ENCODE measurements at regions not wholly inside any gene's neighbourhood (a gene's known extent, or its start where the extent isn't known, plus 50 kb on each side); places are given as distances from the start of the nearest gene placed in this dataset.
"Not testable (repeated sequence)": the region's sequence is repeated elsewhere in the genome, so short reads cannot be mapped to it uniquely, and the experiment has no call there.

DNA sequence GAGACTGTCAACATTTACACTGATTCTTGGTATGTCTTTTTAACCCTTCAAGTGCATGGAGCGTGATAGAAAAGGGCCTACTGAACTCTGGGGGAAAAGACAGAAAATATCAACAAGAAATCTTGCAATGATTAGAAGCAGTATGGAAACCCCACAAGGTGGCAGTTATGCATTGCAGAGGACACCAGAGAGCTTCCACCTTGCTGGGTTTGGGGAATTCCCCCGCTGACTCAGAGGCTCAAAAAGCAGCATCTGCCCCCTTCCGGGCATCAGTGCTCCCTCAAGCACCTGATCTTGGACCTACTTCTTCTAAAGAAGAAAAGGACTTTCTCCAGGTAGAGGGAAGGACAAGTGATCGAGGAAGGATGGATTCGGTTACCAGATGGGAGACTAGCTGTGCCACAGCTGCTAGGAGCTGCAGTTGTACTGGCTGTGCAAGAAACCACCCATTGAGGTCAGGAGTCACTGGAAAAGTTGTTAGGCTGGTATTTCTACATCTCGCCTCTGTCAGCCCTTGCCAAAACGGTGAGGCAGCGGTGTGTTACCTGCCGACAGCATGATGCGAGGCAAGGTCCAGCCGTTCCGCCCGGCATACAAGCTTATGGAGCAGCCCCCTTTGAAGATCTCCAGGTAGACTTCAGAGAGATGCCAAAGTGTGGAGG is 102.8 kb upstream of the OSBPL11 start:
- not testable (repeated sequence) for DNase-seq

DNA sequence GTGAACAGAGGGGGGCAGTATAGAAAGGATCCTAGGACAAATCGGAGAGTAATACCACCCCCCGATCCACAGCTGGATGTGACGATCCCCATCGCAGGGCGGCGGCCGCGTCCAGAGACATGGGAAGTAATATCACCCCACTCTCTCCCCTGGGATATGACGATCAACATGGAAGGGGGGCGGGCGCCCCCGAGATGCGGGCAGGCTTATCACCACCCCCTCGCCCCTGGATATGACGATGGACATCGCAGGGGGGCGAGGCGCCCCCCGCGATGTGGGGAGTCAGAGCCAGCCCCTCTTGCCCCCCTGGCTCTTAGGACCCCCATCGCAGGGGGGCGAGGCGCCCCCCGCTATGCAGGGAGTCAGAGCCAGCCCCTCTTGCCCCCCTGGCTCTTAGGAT is 120.4 kb upstream of the OSBPL11 start:
- no peak for DNase-seq

DNA sequence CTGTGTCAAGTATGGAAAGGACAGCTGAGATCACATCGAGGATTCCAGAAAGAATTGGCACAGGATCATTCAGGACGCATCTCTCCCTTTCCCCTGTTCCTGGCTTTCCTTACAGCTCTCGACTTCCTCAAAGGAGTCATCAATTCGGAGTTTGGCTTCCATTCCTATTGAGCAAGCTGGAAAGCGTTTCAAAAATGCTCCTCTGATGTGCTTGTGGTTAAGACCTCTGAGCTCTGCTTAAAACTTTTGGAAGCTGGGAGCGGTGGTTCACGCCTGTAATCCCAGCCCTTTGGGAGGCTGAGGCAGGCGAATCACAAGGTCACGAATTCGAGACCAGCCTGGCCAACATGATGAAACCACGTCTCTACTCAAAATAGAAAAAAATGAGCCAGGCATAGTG is 136.9 kb upstream of the OSBPL11 start:
- peak; percentile 0 for DNase-seq

DNA sequence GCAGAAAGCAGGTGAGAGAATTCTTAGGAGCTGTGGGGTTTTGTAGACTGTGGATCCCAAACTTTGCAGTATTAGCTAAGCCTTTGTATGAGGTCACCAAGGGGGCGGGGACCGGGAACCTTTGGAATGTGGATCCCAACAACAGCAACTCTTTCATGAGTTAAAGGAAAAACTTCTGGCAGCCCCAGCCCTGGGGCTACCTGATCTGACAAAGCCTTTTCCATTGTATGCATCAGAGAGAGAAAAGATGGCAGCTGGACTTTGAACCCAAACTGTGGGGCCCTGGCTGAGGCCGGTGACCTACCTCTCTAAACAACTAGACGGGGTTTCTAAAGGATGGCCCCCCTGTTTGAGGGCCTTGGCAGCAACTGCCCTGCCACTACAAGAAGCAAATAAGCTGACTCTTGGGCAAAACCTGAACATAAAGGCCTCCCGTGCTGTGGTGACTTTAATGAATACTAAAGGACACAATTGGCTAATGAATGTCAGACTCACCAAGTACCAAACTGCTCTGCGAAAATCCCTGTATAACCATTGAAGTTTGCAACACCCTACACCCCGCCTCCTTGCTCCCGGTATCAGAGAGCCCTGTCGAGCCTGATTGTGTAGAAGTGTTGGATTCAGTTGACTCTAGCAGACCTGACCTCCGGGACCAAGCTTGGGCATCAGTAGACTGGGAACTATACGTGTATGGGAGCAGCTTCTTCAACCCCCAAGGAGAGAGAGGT is 146.9 kb upstream of the OSBPL11 start:
- not testable (repeated sequence) for DNase-seq

DNA sequence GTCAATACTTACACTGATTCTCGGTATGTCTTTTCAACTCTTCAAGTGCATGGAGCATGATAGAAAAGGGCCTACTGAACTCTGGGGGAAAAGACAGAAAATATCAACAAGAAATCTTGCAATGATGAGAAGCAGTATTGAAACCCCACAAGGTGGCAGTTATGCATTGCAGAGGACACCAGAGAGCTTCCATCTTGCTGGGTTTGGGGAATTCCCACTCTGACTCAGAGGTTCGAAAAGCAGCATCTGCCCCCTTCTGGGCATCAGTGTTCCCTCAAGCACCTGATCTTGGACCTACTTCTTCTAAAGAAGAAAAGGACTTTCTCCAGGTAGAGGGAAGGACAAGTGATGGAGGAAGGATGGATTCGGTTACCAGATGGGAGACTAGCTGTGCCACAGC is 147.5 kb upstream of the OSBPL11 start:
- DNase-seq, result peak; percentile 5

DNA sequence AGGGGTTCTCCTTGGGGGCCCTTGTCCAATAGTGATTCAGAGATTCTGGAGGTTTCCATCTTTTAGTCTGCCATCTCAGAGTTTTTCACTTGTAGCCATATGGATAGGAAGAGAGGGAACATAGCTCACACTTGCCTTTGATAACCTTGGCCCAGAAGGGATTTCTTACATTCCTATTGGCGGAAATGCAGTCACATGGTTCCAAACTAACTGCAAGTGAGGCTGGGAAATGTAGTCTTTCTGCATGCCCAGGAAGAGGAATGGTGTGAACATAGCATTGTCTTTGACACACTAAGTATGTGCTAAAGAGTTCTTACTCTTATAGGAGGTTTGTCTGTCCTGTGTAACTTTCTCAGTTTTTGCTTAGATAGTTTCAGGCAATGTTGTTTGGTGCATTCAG is 161.8 kb upstream of the OSBPL11 start:
- DNase-seq, result not testable (repeated sequence)

DNA sequence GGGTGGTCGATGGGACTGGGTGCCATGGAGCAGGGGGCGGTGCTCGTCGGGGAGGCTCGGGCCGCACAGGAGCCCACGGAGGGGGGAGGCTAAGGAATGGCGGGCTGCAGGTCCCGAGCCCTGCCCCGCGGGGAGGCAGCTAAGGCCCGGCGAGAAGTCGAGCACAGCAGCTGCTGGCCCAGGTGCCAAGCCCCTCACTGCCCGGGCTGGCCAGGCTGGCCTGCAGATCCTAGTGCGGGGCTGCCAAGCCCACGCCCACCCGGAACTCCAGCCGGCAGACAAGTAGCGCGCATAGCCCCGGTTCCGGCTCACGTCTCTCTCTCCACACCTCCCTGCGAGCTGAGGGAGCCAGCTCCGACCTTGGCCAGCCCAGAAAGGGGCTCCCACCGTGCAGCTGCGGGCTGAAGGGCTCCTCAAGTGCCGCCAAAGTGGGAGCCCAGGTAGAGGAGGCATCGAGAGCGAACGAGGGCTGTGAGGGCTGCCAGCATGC is 163.4 kb upstream of the OSBPL11 start:
- DNase-seq, result not testable (repeated sequence)

DNA sequence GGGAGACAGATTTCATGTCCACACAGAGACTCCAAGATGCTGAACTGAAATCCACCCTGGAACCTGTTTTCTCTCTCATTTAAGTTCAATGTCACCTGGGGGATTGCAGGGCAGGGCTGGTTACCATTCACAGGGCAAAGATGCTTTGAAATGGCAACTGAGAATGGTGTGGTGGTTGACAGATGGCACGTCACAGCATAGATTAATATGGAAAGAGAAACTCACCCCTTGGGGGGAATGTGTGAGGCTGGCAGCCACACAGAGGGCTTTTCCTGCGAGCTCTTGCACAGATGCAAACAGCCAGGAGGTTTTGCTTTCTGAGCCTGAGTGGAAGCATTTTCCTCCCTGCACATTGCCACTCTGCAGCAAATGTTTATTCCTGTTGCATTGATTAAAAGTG is 167.3 kb upstream of the OSBPL11 start:
- DNase-seq, result not testable (repeated sequence)

DNA sequence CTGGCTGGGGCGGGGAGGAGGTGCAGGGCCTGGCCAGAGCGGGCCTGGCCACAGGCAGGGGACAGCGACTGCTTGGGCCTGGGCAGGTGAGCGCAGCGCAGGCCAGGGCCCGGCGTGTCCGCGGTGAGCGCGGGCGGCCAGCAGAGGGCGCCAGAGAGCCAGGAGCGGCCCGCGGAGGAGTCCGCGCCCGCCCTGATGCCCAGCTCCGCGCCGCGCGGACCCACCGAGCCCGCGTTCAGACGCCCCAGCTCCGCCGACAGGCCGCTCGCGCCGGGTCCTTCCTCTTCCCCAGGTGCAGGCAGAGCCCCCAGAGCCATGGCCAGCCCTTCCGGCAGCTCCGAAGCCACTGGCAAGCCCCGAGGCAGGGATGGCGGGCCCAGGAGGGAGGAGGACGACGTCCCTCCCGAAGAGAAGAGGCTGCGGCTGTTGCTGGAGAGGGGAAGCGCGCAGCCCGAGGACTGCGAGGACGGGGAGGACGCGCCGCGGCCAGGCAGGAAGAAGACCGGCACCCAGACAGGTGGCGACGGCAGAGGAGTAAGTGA is 171.1 kb upstream of the OSBPL11 start:
- peak; percentile 64 for DNase-seq

DNA sequence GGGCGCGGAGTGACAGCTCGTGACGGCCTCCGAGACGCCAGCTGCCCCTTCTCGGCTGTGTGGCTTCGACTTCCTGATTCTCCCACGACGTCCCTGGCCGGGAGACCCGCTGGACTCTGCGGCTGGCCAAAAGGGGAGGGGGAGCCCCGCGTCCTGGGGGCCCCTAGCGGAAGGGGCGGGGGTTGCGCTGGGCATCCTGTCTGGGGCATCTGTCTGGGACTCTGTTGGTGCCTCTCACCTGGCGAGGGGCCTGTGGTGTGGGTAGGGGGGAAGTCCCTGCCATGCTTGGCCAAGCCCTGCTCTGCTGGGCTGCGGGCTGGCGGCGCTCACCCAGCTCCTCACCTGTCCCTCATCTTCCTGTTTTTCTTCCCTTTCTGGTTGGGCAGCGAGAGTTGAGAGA is 171.6 kb upstream of the OSBPL11 start:
- DNase-seq, result not testable (repeated sequence)

DNA sequence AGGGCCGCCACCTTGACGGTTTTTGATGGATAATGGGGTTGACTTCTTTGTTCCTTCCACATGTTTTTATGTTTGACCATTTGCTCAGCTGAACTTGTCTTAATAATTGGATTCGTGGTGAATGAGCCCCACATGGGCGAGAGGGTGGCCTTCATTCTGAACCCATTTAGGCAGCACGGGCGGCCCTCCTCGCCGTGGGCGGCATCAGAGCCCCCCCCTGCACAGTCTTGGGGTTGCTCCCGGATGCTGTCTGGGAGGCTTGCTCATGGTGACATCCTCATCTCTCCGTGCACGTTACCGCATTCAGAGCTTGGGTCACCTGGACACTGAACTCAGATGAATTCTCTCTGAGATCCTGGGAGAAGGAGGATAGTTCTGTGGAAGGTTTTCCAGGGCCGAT is 172.3 kb upstream of the OSBPL11 start:
- DNase-seq, result no peak

DNA sequence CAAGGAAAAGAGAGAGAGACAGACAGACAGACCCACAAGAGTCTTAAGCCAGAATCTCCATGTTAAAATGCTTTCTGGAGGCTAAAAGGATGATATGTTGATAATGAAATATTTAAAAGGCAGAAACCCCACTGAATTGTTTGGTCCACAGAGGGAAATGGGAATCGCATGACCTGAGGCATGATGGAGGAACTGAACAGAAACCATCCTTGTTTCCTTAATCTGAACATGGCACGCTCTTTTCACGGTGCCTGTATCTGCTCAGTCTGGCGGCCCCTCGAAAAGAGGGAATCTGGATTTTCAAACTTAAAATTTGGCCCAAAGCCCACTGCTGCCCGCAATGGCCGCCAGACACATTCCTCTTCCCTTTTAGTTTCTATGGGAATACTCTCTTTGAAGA is 173.5 kb upstream of the OSBPL11 start:
- not testable (repeated sequence) for DNase-seq

DNA sequence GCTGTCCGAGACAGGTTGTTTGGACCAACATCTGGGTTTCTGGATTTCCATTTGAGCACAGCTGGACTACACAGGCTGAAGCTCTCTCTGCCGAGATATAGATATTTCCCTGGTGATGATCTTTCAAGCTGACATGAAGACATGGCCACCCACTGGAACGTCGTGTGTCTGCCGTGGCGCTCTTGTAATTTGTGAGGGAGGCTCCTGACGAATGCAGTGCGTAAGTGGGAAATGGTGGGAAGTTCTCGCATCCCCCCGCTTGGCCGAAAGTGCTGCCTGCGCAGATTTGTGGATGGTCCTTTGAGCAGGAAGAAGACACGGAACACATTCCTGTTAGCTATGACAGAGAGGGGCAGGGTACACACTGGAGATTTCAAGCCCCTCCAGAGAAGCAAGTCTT is 176.2 kb upstream of the OSBPL11 start:
- not testable (repeated sequence) for DNase-seq

DNA sequence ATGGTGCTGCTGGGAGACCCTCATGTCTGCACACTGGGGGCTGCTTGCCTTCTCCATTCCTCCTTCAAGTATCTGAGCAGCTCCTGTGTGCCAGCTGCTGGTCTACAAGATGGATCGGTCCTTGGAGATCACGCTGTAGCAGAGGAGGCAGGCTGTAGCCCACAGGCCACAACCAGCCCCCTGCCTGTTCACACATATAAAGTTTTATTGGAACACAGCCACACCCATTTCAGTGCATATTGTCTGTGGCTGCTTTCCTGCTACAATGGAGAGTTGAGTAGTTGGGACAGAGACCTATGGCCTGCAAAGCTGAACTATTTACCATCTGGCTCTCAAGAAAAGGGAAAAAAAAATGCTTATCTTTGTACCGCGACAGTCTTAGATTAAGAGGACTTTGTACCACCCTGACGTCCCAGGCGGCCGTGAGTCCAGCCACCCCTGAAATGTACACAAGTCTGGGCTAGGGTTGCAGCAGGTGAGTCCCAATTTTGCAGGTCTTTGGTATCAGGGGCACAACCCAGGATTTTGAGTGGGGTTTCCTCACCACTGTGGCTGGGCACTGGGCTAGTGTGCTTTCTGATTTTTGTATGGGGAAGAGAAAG is 179.2 kb upstream of the OSBPL11 start:
- DNase-seq, result not testable (repeated sequence)

DNA sequence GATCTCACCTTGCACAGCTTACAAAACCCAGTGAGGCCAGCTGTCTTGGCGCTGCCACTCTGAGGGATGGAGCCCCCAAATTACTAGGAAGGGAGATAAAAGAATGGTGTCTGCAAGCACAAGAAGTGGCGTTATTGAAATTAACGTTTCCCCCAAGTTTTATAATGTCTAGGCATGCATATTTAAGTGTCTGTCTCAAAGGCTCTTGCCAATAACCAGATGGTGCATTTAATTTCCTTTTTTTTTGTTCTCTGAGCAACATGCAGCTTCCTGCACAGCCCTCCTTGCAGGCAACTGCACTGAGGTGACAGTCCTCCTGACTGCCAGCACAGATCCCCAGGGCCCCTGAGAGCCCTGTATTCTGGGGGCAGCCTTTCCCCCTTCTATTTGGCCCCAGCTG is 179.8 kb upstream of the OSBPL11 start:
- not testable (repeated sequence) for DNase-seq

DNA sequence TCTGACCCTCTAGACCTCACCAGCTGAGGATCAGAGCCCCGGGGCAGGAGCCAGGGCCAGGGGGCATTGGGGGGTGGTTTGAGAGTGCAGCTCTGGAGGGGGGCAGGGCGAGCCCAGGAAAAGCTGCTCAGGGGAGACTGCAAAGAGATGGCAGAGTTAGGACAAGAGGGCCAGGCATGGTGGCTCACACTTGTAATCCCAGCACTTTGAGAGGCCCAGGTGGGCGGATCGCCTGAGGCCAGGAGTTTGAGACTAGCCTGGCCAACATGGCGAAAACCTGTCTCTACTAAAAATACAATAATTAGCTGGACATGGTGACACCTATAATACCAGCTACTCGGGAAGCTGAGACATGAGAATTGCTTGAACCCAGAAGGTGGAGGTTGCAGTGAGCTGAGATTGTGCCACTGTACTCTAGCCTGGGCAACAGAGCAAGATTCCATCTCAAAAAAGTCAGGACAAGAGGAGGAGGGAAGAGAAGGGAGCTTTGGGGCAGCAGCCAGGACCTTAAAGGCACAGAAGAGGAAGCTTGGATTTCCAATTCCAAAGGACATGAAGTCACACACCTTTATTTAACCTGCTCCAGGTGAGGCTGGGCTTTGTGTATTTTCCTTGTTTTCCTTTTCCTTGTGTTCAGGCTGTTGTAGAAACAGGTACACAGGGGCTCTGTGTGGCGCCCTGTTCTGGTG is 180.5 kb upstream of the OSBPL11 start:
- not testable (repeated sequence) for DNase-seq

DNA sequence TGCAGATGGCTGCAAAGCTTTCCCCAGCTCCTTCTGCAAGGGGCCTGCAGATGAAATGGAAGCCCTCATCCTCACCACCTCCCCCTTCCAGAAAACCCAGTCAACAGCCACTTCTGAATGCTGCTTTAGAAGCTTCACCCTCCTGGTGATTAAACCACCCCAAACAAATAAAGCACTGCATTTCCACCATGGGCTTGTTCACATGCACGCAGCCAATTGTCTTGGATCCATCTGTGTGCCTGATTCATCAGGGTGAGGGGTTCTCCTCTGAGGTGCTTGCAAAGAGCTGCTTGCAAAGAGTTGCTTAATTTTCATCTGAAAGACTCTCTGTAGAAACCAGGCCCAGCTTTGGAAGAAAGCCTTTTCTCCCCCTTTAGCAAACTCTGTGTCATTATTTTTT is 184.0 kb upstream of the OSBPL11 start:
- DNase-seq, result not testable (repeated sequence)

DNA sequence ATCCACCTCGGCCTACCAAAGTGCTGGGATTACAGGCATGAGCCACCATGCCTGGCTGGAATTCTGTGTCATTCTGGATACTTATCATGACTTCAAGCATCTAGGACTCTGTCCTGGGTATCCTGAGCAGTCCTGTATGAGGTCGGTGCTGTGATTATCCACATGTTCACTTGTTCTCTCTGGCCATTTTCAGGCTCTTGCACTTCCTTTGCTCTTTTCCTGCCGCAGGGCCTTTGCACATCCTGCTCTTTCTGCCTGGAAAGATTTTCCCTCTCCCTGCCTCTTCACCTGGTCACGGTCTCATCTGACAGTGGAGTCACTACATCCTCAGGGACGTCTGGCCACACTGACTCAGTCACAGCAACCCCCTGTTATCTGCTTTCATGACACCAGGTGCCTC is 184.6 kb upstream of the OSBPL11 start:
- not testable (repeated sequence) for DNase-seq

DNA sequence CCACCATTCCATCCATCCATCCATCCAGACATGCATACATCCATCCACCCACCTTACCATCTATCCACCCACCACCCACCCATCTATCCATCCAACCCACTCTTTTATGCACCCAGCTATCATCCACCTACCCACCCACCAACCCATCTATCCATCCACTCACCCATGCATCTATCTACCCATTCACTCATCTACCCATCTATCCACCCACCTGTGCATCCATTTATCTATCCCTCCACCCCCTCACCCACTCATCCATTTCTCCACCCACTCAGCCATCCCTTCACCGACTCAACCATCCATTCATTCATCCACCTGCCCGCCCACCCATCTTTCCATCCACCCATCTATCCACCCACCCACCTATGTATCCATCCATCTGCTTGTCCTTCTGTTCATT is 186.4 kb upstream of the OSBPL11 start:
- not testable (repeated sequence) for DNase-seq

DNA sequence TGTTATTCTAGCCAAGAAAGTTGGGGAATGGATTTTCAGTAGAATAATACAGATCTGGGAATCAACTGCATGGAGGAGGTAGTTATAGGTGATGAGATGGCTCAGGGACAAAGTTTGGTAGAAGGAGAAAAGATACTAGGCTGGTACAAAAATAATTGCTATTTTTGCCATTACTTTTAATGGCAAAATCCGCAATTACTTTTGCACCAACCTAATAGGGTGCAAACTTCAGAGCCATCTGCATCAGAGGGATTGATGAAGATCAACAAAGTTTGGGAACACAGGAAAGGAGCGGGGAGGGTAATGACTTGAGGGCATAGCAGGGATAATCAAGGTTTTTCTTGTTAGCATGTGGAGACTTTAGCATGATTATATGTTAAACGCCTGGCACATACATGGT is 178.7 kb upstream of the ROPN1B start:
- not testable (repeated sequence) for DNase-seq

DNA sequence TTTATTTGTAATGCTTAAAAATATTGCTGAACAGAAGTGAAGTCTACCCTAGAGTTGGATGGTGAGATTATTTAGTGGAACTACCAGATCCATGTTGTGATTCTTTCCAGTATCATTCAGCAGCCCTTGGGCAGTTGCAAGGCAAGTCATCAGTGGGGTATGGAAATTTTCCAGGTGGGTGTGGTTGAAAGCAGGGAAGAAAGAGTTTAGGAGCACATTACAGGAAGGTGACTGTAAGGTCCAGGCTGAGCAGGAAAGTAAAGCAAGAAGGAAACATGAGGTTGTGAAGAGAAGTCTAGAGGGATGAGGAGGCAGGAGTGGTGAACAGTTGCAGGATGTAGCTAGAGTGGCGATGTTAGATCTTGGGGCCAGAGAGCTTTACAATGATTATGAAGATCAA is 178.0 kb upstream of the ROPN1B start:
- DNase-seq, result not testable (repeated sequence)

DNA sequence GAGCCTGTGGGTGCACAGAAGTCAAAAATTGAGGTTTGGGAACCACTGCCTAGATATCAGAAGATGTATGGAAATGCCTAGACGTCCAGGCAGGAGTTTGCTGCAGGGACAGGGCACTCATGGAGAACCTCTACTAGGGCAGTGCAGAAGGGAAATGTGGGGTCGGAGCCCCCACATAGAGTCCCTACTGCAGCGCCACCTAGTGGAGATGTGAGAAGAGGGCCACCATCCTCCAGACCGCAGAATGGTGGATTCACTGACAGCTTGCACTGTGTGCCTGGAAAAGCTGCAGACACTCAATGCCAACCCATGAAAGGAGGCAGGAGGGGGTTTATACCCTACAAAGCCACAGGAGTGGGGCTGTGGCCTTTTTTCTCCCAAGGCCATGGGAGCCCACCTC is 159.0 kb upstream of the ROPN1B start:
- DNase-seq, result not testable (repeated sequence)

Measured in tongue (tissue), 1 donor.